A172 (cell line): ENCODE measurements at regions not wholly inside any gene's neighbourhood (a gene's known extent, or its start where the extent isn't known, plus 50 kb on each side); places are given as distances from the start of the nearest gene placed in this dataset.

ENCODE experiments used
- DNase-seq: peaks from one replicate; pipeline ENCODE4 v3.0.0-alpha.2; 2015; ENCODE audit warnings: low spot score

DNA sequence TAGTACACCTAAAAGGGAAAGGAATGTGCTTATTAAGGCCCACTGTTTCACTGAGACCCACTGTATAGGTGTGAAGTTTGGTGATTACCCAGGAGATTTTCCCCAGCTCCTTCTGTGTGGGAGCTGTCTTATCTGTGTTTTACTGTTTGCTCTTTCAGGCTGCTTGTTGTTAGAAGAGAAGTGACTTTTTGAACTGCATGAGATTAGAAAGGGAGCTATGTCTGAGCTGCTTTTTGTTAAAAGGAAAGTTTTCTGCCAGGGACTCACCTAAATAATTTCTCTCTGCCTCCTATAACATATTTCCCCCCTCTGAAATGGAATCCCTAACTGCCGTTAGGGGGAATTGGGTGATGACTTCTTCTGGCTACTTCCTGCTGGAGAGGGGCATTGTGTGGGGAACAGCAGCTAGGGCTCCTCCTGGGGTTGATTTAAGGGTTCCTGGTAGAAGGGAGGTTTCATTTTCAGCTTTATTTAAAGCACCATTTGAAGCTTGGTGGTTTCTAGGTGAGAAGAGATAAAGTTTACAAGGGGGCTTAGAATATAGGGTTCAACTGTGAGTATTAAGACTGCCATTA, 77.1 kb upstream of the ATP11B start:
- no peak for DNase-seq

DNA sequence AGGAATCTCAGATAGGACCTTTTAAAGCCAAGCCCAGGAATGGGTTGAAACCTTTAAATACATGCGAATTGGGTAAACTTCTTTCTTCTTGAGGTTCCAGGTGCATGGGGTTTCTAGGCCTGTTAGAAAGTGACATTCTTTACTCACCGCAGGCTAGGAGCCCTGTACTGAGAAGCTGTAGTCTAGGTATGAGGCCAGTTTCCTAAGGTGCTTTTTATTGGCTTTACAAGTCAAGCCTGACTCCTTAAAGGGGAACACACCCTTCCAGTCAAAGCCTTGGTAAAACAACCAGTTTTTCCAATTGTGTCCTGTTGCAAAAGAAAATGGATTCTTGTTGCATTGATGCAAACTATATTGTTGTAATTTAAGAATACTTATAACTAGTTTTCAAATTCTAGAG, 76.1 kb upstream of the ATP11B start:
- no peak for DNase-seq

DNA sequence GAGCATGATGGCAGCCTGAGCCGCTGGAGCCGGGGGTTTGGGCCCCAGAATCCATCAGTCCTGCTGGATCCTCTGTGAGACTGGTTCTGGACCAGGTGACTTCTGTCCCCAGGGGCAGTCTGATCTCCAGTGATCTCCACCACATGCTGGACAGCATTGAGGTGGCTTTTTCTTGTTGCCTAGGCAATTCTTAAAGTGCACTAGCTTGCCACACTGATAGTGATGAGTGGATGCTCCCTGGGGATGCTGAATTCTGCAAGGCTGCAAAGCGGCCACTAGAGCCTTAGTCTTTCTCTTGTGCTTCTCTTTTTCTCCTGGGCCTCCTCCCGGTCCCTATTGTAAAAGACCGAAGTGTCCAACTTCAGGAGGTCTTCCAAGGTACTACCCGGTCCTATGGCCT, 70.4 kb upstream of the ATP11B start:
- no peak for DNase-seq

DNA sequence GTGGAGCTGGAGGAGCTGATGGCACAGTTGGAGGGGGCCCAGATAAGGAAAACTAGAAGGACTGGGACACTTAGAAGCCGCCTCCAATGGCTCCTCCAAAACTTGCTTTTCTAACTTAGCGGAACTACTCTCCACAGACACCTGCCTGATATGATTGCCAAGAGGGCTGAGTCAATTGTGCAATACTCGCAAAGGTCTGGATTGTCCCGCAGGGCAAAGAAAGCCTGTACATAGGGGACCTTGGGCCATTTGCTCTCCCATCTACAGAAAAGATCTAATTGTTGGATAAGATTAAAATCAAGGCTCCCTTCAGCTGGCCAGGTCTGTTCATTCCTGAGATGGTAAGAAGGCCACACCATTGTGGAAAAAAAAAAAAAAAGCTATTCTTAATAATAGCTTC, 69.7 kb upstream of the ATP11B start:
- DNase-seq: no peak

DNA sequence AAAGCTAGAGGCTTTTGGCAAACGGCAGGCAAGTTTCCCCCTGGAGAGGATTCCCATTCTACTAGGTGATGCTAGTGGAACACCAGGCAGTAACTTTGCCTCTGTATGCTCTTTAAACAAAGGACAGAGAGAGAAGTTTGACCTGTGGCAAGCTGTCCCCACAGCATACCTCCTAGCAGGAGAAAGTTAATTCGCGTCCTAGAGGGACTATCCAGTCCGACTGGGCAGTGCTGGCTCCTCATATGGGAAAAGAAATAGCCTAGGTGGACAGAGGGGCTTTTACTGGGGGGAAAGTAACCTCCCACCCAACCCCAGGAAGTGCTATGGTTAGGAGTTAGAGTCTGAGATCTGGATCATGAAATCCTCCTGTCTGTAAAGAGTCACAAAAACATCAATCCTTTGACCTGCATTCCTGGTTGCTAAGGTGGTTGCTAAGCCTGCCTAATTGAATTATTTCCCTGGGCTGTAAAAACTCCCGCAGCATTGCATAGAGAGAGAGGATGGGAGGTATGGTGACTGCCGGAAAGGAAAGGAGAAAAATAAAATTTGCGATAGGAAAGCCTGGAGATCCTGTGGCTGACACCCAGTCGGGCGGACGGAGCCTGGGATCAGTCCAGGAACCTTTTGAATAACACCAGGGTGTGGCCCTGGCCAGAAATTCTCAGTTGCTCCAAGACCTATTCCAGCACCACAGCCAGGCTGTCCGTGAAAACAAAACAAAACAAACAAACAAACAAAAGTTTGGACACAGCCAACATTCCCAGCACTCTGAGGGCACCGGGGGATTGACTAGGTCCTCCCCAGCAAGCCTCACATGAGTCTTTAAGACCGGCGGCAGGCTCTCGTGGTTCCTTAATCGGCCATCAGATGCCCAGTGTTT, 67.7 kb upstream of the ATP11B start:
- DNase-seq: no peak

DNA sequence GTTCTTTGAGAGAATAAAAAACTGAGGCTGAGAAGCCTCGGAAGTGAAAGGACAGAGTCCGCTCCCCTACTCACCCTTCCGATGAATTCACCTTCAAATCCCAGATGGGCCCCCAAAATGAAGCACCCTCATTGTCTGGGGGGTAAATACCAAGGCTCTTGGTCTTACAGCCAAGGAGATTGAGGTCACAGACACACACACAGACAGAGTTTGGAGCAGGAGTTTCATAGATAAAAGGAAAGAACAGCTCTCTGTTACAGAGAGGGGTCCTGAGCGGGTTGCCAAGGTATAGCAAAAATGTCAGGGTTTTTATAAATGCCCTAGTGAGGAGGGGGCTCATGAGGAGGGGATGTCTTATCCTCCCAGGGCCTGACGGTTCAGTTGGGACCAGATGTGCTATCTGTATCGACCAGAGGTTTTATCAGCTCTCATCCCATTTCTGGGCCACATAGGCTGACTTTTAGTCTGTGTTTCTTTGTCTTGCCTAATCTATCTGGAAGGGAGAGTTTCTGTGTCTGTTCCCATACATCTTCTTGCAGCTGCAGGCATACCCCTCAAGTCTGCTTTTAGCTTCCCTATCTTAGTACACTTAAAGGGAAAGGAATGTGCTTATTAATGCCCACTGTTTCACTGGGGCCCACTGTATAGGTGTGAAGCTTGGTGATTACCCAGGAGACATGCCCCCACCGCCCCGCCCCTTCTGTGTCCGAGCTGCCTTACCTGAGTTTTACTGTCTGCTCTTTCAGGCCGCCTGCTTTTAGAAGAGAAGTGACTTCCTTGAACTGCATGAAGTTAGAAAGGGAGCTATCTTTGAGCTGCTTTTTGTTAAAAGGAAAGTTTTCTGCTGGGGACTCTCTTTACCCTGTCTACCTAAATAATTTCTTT, 66.8 kb upstream of the ATP11B start:
- no peak for DNase-seq

DNA sequence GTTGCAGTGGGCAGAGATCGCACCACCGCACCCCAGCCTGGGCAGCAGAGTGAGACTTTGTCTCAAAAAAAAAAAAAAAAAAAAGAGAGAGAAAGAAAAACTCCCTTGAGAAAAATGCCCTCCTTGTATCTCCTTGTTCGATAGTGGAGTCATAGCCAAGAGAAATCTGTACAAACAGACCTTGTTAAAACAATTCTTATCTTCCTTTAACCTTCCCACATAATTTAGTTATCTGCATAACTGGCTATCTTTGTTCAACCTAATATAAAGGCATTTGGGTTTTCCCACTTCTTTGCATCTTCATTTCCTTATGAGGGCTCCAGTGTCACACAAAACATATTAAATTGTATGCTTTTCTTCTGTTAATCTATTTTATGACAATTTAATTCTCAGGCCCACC, 65.1 kb upstream of the ATP11B start:
- DNase-seq: no peak

DNA sequence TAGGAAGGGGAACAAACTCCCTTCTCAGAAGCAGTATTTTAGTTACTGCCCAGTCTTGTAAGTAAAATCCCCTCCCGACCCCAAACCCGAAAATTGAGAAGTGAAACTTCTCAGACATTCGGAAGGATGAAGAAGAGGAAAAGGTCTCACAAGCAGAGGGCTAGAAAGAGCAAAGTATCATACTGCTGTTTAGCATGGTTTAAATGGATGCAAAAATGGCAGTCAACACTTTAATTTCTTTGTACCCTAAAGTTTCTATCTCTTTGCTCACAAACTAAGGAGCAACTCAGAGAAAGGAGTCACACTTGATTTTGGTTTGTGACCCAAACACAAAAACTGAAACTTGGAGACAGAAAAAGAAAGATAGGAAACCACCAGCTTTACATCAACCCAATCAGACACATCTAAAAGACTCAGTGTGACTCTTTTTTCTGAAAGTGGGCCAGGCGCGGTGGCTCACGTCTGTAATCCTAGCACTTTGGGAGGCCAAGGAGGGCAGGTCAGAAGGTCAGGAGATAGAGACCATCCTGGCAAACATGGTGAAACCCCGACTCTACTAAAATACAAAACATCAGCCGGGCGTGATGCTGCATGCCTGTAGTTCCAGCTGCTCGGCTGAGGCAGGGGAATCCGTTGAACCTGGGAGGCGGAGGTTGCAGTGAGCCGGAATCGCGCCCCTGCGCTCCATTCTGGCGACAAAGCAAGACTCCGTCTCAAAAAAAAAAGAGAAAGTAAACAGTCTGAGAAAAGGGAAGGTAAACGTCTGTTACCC, 63.2 kb upstream of the ATP11B start:
- DNase-seq: no peak

DNA sequence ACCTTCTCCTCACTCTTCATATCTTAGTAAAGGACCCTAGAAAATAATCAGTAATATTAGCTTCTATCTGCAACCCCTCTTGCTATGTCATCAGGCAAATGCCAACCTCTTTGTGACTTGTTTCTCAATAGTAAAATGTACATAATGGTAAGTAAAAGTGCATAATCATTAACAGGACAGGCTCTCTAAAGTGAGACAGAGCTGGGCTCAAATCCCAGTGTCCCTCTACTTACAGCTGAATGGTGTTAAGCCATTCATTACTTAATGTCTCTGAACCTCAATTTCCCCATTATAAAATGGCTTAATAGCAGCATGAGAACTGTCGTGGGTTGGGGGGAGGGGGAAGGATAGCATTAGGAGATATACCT, 62.6 kb upstream of the ATP11B start:
- DNase-seq: no peak

DNA sequence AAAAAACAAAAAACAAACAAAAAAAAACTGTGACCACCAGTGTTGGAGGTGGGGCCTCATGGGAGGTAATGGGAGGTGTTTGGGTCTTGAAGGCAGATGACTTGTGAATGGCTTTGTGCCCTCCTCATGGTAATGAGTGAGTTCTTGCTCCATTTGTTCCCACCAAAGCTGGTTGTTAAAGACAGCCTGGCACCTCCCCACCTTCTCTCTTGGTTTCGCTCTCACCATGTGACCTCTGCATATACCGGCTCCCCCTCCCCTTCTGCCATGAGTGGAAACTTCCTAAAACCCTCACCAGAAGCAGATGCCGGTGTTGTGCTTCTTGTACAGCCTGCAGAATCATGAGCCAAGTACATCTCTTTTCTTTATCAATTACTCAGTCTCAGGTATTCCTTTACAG, 61.5 kb upstream of the ATP11B start:
- DNase-seq: no peak

DNA sequence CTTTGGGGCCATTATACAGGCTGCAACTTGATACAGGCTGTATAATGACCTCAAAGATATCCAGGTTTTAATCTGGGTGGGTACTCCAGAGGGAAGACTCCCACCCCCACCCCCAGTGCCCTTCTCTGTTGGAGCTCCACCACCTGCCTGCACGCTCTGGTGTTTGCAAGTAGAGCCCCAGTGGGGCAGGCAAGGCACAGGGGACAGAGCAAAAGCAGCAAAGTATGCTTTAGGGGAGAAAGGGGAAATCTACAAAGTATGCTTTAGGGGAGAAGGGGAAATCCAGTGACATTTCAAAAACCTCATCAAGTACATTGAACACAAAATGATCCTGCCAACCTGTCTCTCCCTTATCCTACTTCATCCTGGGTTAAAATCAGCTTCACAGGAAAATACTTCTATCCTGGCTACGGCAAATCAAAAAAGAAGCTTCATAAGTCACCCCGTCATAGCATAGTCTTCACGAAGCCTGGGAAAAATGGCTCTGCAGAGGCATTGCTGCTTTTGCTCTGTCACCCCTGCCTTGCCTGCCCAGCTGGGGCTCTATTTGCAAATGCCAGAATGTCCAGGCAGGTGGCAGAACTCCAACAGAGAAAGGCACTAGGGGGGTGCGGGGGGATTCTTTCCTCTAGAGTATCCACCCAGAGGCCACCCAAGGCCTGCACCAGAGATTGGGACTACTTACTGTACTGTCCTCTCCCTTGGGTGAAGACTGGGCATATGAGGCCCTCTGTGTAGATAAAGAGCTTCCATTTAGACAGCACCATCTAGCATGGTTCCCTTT, 60.9 kb upstream of the ATP11B start:
- DNase-seq: no peak

DNA sequence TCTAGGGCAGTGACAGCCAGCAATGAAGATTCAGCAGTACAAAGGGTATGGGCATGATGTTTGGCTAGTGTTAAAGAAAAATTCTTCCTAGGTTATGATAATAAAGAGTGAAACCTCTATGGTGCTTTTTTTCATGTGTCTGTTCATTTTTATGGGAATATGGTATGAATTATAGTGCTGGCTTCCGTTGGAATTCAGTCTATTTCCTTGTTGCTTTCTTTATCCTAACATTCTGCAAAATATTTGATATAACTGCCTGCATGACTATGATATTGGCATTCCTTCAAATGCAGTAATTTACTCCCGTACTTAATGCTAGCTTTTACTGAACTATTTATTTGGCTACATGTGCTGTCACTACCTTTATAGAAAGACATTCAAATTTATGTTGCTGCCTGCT, 57.6 kb upstream of the ATP11B start:
- DNase-seq: no peak

DNA sequence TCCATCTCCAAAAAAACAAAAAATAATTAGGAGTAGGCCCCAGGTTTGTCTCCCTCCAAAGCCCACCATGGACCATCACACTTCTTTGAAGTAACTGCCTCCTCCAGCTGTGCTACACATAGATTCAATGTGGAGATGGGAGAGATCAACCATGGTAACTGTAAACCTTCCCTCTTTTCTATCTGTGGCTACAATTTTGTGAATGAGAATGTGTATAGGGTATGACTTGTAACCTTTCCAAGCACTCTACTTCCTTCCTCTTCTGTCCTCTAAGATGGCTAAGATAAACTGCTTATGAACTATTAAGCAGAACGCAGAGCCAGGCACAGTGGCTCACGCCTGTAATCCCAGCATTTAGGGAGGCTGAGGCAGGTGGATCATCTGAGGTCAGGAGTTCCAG, 55.5 kb upstream of the ATP11B start:
- no peak for DNase-seq

DNA sequence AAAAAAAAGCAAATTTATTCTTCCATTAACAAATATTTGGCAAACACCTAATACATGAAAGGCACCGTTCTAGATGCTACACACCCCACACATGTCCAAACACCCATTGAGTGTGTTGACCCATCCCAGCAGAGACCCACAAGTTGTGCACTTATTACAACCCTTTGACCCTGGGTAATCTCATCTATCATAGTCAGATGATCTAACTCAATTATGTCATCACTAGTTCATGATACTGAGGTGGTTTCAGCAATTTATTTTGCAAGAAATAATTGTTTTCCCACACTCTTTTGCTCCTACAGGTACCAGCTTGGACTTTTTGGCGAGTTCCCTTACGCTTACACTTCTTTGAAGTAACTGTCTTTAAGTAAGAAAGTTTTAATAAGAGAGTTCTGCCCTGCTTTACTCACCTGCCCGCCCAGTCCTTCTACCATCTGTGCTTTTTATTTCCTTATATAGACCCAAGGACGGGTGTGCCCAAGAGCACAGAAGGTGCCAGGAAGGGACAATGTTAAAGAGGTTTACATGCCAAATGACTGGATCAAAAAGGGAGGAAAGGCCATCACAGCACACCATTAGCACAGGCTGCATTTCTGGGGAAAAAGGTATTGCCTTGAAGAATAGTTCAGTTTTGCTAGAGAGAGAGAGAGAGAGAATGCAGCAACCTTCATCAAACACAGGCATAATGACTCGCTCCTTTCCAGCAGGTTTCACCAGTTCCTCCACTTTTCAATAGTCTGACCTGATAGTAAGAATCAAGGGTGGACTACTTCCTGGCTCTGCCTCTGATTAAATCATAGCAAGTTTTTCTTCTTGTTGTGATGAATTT, 54.5 kb upstream of the ATP11B start:
- peak; percentile 27 for DNase-seq

DNA sequence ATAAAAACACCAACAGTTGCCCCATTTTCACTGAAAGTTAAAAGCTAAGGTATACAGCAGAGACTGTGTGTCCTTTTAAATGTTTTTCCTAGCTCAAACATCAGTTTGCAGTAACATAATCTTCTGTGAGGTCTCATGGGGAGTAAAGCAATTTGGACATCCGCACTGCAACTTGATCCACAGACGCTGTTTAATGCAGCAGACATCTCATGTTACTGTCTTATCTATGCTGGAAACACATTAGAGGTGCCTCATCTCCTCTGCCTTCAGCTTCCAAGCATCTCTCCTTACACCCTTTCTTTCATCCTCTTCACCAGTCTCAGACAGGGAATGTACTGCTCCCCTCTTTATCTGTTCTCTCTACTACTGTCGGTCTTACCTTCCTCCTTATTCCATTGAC, 53.7 kb upstream of the ATP11B start:
- no peak for DNase-seq

DNA sequence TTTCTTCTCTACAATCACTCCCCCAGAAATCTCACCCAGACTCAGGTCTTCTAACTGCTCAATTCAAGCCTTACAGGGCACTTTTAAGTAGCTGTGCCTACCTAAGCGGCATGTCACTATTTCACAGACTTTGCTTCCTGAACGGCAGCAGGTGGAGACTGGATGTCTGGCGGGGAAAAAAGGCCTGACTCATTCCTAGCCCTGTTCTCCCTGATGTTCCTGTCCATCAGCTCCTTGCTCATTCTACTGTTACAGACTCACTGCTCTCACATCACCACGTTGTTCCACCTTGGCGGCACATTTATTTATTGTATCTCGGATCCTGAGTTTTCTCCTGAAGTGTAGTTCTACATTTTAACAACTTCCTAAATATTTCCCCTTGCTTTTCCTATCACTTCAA, 52.6 kb upstream of the ATP11B start:
- DNase-seq: peak; percentile 57

DNA sequence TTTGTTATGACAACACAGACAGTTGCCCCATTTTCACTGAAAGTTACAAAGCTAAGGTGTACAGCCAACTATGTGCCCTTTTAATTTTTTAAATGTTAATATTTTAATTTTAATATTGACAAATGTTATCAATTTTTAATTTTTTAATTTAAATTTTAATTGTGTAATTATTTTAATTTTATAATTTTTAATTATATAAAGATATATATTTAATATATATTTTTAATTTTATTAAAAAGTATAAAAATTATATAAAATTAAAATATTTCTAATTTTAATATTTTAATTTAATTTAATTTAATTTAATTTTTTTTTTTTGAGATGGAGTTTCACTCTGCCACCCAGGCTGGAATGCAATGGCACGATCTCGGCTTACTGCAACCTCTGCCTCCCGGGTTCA, 52.1 kb upstream of the ATP11B start:
- no peak for DNase-seq
